Gastrocnemius medialis (tissue), 4 donors: ENCODE measurements at regions not wholly inside any gene's neighbourhood (a gene's known extent, or its start where the extent isn't known, plus 50 kb on each side); places are given as distances from the start of the nearest gene placed in this dataset.
A peak's percentile ranks its signal among the peaks of the same experiment; 100 is the strongest.

Experiments
- ATAC-seq, 2 donors: fragments of 150-250 bp; one replicate each; pipeline ENCODE4 v1.9.1; 2016
- DNase-seq, 2 donors: peaks; one replicate each; pipeline ENCODE4 v3.0.0-alpha.2; 2019
- H3K27ac ChIP-seq, 4 donors: fragments of 200-600 bp; sonication (generic); 1 replicate in 1 of 4; 2 replicates in 3 of 4; pipeline ENCODE4 v1.5.1; 2016 to 2018; ENCODE audit warnings: mild to moderate bottlenecking in 2 of 4, moderate library complexity in 1 of 4
- H3K27me3 ChIP-seq, 3 donors: fragments of 200-600 bp; sonication (generic) in 2 of 3; 1 replicate in 1 of 3; 2 replicates in 2 of 3; pipeline versions ENCODE4 v1.5.1 to v1.6.0; 2016 to 2019; ENCODE audit warnings: mild to moderate bottlenecking in 1 of 3, moderate library complexity in 1 of 3
- H3K36me3 ChIP-seq, 2 donors: fragments of 200-600 bp; sonication (generic) in 1 of 2; one replicate each; pipeline ENCODE4 v1.5.1; 2017 to 2018
- H3K4me1 ChIP-seq, 2 donors: fragments of 200-600 bp; sonication (generic) in 1 of 2; one replicate each; pipeline ENCODE4 v1.5.1; 2016 to 2017; ENCODE audit warnings: mild to moderate bottlenecking in 2 of 2
- H3K4me3 ChIP-seq, 4 donors: fragments of 200-600 bp; sonication (generic) in 3 of 4; 1 replicate in 1 of 4; 2 replicates in 3 of 4; pipeline ENCODE4 v1.5.1; 2016 to 2019; ENCODE audit warnings: mild to moderate bottlenecking in 2 of 4
- H3K9me3 ChIP-seq, 3 donors: fragments of 200-600 bp; sonication (generic) in 2 of 3; 1 replicate in 1 of 3; 2 replicates in 2 of 3; pipeline ENCODE4 v1.5.1; 2016 to 2019
- CTCF ChIP-seq, 5 experiments: fragments of 450-650 bp in 3 of 5; fragments of 200-600 bp in 2 of 5; sonication (generic) in 2 of 5; IDR thresholded peaks in 4 of 5; conservative IDR thresholded peaks in 1 of 5; 1 replicate in 4 of 5; 2 replicates in 1 of 5; pipeline ENCODE4 v1.5.1; 2016 to 2019; ENCODE audit warnings: antibody characterized with exemption in 5 of 5, mild to moderate bottlenecking in 3 of 5, moderate library complexity in 3 of 5
- POLR2A ChIP-seq, 2 donors: fragments of 450-650 bp; IDR thresholded peaks; one replicate each; pipeline ENCODE4 v1.6.1; 2017; ENCODE audit warnings: antibody characterized with exemption in 2 of 2, mild to moderate bottlenecking in 2 of 2, moderate library complexity in 2 of 2
- in situ Hi-C, 4 donors: fragments of 200-750 bp; cut with MboI; loops; one replicate each; pipeline versions ENCODE4 v1.15.0 to v1.8.0; 2017; ENCODE audit warnings: low sequenced_read_pairs in 4 of 4
- intact Hi-C: fragments of 100-400 bp; cut with DNase I; formaldehyde crosslinking; loops from one replicate; pipeline ENCODE4 v1.15.1; 2023; ENCODE audit warnings: low total_unique reads

GRCh38 chr14:87813211-87813610 lies 179.8 kb downstream of the GALC start:
- no peaks in the 10 kb centered on the region for H3K9me3 ChIP-seq
- H3K4me3 ChIP-seq: no peak overlapping the region
- no peak overlapping the region for H3K27ac ChIP-seq
- H3K4me1 ChIP-seq: no peaks in the 10 kb centered on the region
- in situ Hi-C loops (no loop called here), intact Hi-C loops (no loop called here)
- H3K27me3 ChIP-seq: no peaks in the 10 kb centered on the region
- H3K36me3 ChIP-seq: no peaks in the 10 kb centered on the region
- no peak for DNase-seq
- no peak for TF ChIP-seq POLR2A (IDR thresholded peaks at IDR 0.05)
- TF ChIP-seq CTCF (IDR thresholded peaks at IDR 0.05 in 4 of 5, conservative IDR thresholded peaks at IDR 0.05 in 1 of 5): no peak
- ATAC-seq: no peak

GRCh38 chr14:87811246-87811645 lies 181.7 kb downstream of the GALC start:
- no peak overlapping the region for H3K27ac ChIP-seq
- H3K36me3 ChIP-seq: no peaks in the 10 kb centered on the region
- TF ChIP-seq POLR2A (IDR thresholded peaks at IDR 0.05) (no peak), CTCF (IDR thresholded peaks at IDR 0.05 in 4 of 5, conservative IDR thresholded peaks at IDR 0.05 in 1 of 5) (no peak)
- in situ Hi-C loops: no loop called here
- no peak for ATAC-seq
- no peak for DNase-seq
- no peaks in the 10 kb centered on the region for H3K27me3 ChIP-seq
- no peaks in the 10 kb centered on the region for H3K4me1 ChIP-seq
- H3K4me3 ChIP-seq: no peak overlapping the region
- intact Hi-C loops: no loop called here
- no peaks in the 10 kb centered on the region for H3K9me3 ChIP-seq

DNA sequence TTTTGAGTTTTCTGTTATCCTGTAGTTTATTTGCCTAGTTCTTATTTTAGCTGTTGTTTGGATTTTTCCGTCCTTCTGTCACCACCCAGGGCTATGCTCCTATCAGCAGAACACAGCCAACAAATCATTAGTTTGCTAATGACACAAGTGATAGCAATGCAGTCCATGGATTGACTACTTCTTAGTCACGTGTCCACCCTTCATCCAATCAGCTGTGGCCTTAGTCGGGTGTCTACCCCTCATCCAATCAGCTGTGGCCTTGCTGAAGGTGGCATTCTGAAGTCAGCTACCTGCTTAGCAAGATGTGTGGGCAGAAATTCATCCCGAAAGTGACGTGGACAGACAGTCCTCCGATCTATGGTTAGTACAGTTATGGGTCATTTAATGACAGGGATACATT lies 182.3 kb downstream of the GALC start:
- in situ Hi-C loops: no loop called here
- Histone ChIP-seq H3K4me3 (no peak overlapping the region), H3K27ac (no peak overlapping the region), H3K9me3 (no peaks in the 10 kb centered on the region), H3K4me1 (no peaks in the 10 kb centered on the region), H3K27me3 (no peaks in the 10 kb centered on the region), H3K36me3 (no peaks in the 10 kb centered on the region)
- TF ChIP-seq CTCF (IDR thresholded peaks at IDR 0.05 in 4 of 5, conservative IDR thresholded peaks at IDR 0.05 in 1 of 5) (no peak), POLR2A (IDR thresholded peaks at IDR 0.05) (no peak)
- ATAC-seq: no peak
- no peak for DNase-seq
- intact Hi-C loops: no loop called here

GRCh38 chr14:87809261-87809660 lies 183.7 kb downstream of the GALC start:
- no peak for TF ChIP-seq CTCF (IDR thresholded peaks at IDR 0.05 in 4 of 5, conservative IDR thresholded peaks at IDR 0.05 in 1 of 5)
- no peak for TF ChIP-seq POLR2A (IDR thresholded peaks at IDR 0.05)
- Histone ChIP-seq H3K9me3 (no peaks in the 10 kb centered on the region), H3K36me3 (no peaks in the 10 kb centered on the region), H3K4me1 (no peaks in the 10 kb centered on the region), H3K27ac (no peak overlapping the region), H3K4me3 (no peak overlapping the region), H3K27me3 (no peaks in the 10 kb centered on the region)
- in situ Hi-C loops: no loop called here
- ATAC-seq (no peak), DNase-seq (no peak)
- intact Hi-C loops: no loop called here

- H3K36me3 ChIP-seq: no peaks in the 10 kb centered on the region
- ATAC-seq (no peak), DNase-seq (no peak)
- intact Hi-C loops (loop anchor here (1.0 kb wide), 1 partner anchor 91 kb away; no protein-coding TSS in a partner anchor), in situ Hi-C loops (no loop called here)
- no peaks in the 10 kb centered on the region for H3K9me3 ChIP-seq
- H3K4me3 ChIP-seq: no peak overlapping the region
- H3K27me3 ChIP-seq: no peaks in the 10 kb centered on the region
- no peak overlapping the region for H3K27ac ChIP-seq
- no peak for TF ChIP-seq POLR2A (IDR thresholded peaks at IDR 0.05)
- TF ChIP-seq CTCF (IDR thresholded peaks at IDR 0.05 in 4 of 5, conservative IDR thresholded peaks at IDR 0.05 in 1 of 5): peak; percentile 11 to 54 (median 35)
- H3K4me1 ChIP-seq: no peaks in the 10 kb centered on the region
Measured at GRCh38 chr14:87805315-87805723, 187.7 kb downstream of the GALC start.
